ENCODE measurements at regions not wholly inside any gene's neighbourhood (a gene's known extent, or its start where the extent isn't known, plus 50 kb on each side); places are given as distances from the start of the nearest gene placed in this dataset.

GRCh38 chr6:117149324-117149723 is 116.0 kb upstream of the VGLL2 start:
- TF ChIP-seq CTCF (IDR thresholded peaks at IDR 0.05) (no peak), POLR2A (IDR thresholded peaks at IDR 0.05) (no peak)
